LNCaP clone FGC (cell line): ENCODE measurements at regions not wholly inside any gene's neighbourhood (a gene's known extent, or its start where the extent isn't known, plus 50 kb on each side); places are given as distances from the start of the nearest gene placed in this dataset.

ENCODE experiments used
- DNase-seq: peaks from one replicate; pipeline ENCODE4 v3.0.0-alpha.2; 2011; ENCODE audit warnings: low read depth
- H3K4me3 ChIP-seq: 2 replicates; pipeline ENCODE4 v1.5.1; 2011; ENCODE audit warnings: mild to moderate bottlenecking, low read depth, low read length, control low read depth
- TF ChIP-seq, protein P1 (sequence below): IDR thresholded peaks from 2 replicates; pipeline ENCODE4 v1.5.1; 2012; ENCODE audit warnings: mild to moderate bottlenecking; ENCODE audit not compliant: control insufficient read depth, insufficient read depth; ENCODE audit errors: extremely low read depth

- TF ChIP-seq, protein P1, sequence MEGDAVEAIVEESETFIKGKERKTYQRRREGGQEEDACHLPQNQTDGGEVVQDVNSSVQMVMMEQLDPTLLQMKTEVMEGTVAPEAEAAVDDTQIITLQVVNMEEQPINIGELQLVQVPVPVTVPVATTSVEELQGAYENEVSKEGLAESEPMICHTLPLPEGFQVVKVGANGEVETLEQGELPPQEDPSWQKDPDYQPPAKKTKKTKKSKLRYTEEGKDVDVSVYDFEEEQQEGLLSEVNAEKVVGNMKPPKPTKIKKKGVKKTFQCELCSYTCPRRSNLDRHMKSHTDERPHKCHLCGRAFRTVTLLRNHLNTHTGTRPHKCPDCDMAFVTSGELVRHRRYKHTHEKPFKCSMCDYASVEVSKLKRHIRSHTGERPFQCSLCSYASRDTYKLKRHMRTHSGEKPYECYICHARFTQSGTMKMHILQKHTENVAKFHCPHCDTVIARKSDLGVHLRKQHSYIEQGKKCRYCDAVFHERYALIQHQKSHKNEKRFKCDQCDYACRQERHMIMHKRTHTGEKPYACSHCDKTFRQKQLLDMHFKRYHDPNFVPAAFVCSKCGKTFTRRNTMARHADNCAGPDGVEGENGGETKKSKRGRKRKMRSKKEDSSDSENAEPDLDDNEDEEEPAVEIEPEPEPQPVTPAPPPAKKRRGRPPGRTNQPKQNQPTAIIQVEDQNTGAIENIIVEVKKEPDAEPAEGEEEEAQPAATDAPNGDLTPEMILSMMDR = no peak
- no peak overlapping the region for H3K4me3 ChIP-seq
- DNase-seq = no peak
Measured at GRCh38 chr21:14693997-14694396, 147.9 kb upstream of the SAMSN1 start.

- TF ChIP-seq, protein P1 = no peak
- no peak overlapping the region for H3K4me3 ChIP-seq
- no peak for DNase-seq
Measured at GRCh38 chr21:14691914-14692313, 145.8 kb upstream of the SAMSN1 start.

- H3K4me3 ChIP-seq = no peak overlapping the region
- DNase-seq = no peak
- TF ChIP-seq, protein P1 = no peak
Measured at GRCh38 chr21:14690886-14691285, 144.8 kb upstream of the SAMSN1 start.

DNA sequence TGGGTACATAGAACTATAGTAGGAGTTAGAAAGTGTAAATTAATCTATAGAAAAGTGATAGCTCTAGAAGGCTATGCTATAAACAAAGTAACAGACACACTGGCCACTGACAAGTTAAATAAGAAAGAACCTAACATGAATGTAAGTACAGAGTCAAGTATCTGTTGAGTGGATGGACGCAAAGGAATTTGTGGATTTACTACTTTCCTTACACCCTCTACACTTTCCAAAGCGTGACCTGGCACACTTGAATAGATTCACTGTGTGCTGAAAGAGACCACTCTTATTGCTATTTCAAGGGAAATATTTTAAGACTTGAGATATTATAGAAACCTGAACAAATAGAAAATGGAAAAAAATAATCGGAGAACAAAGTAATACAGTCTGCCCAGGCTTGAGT lies 142.8 kb upstream of the SAMSN1 start:
- TF ChIP-seq, protein P1 = no peak
- no peak for DNase-seq
- H3K4me3 ChIP-seq = no peak overlapping the region

DNA sequence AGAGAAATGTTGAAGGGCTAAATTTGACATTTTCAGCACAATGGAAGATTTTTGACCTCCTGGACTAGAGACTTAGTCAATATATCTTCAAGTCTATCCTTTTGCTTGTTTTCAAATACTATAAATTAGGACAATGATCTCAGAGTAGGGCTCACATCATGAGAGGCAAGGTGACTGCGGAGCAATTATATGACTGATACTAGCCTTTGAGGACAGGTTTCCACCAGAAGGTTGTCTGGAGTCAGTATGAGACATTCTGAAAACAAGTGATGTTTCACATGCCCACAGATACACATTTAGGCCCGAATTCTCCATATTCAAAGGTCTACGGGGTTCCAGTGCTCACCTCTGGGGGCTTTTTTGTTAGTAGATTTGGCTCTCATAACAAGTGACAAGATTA lies 142.3 kb upstream of the SAMSN1 start:
- no peak for DNase-seq
- H3K4me3 ChIP-seq = no peak overlapping the region
- TF ChIP-seq, protein P1 = no peak

GRCh38 chr21:14687268-14687625 lies 141.1 kb upstream of the SAMSN1 start:
- no peak for DNase-seq
- TF ChIP-seq, protein P1 = no peak
- H3K4me3 ChIP-seq = no peak overlapping the region

DNA sequence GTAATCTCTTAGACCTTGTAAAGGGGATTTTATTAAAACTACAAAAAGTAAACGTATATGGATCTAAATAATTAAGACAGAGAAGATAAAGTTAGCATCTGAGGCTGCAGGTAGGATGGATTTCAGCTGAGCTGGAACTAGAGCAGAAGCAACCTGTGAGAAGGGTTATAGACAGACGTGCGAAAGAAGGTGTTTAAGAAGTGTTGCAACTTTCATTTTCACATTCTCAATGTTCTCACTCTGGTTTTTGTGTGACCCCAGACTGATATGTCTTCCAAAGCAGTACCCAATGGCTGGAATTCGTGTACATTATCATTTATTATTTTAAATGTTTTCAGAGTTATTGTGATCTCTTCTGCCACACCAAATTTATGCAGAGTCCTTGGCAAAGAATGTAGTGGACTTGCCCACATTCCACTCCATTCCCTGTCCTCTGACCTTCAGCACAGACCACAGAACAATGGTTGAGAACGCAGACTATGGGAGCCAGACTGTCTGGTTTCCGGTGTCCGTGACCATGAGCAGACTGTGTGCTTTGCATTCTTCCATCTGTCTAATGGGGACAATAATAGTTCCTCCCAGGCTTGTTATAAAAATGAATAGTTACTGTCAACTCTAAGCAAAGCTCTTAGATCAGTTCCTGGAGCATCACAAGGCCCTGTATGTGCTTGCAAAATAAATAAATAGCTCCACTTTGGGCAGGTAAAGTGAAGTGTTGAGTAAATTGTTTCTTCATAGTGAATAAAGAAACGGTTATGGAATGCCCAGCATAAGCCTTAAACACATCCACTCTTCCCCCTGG lies 140.6 kb upstream of the SAMSN1 start:
- no peak for DNase-seq
- no peak overlapping the region for H3K4me3 ChIP-seq
- TF ChIP-seq, protein P1 = no peak
